Activated CD8-positive, alpha-beta memory T cell treated with anti-CD3 and anti-CD28 coated beads, Interleukin-2, amount 10 ng/mL, durations not matched to agents 7 days and 5 days (primary cell): ENCODE measurements at regions not wholly inside any gene's neighbourhood (a gene's known extent, or its start where the extent isn't known, plus 50 kb on each side); places are given as distances from the start of the nearest gene placed in this dataset.

Source experiments
- ATAC-seq: fragments of 150-1000 bp; cut with Tn5 transposase; one replicate; pipeline ENCODE4 v1.10.0; 2021; ENCODE audit warnings: moderate library complexity
- CTCF ChIA-PET: fragments of 350-600 bp; sonication (Branson Sonifier 250); formaldehyde crosslinking; loops from one replicate; lab custom pipeline; 2021; ENCODE audit warnings: antibody characterized with exemption; lab: Charles Lee
- DNase-seq: peaks from one replicate; pipeline ENCODE4 v3.0.0-alpha.2; 2020
- H3K27ac Mint-ChIP-seq: one replicate; pipeline ENCODE4 v1.8.0; 2021; ENCODE audit warnings: mild to moderate bottlenecking, mixed read lengths
- H3K27me3 Mint-ChIP-seq: one replicate; pipeline ENCODE4 v1.8.0; 2021; ENCODE audit warnings: mixed read lengths
- H3K36me3 Mint-ChIP-seq: one replicate; pipeline ENCODE4 v1.8.0; 2021; ENCODE audit warnings: mild to moderate bottlenecking, mixed read lengths
- H3K4me1 Mint-ChIP-seq: one replicate; pipeline ENCODE4 v1.8.0; 2021; ENCODE audit warnings: mixed read lengths
- H3K4me3 Mint-ChIP-seq: one replicate; pipeline ENCODE4 v1.8.0; 2021; ENCODE audit warnings: mild to moderate bottlenecking, moderate library complexity, mixed read lengths
- H3K9me3 Mint-ChIP-seq: one replicate; pipeline ENCODE4 v1.8.0; 2022; ENCODE audit warnings: low read depth, mixed read lengths

- DNase-seq (no peak), ATAC-seq (no peak)
- Mint-ChIP-seq H3K9me3 (peaks cover 4% of the 10 kb centered on the region), H3K27ac (no peak overlapping the region), H3K4me3 (no peak overlapping the region), H3K27me3 (no peaks in the 10 kb centered on the region), H3K36me3 (no peaks in the 10 kb centered on the region), H3K4me1 (no peaks in the 10 kb centered on the region)
- CTCF ChIA-PET, result no interaction called here
These were observed 322.1 kb downstream of the BLID start for GRCh38 chr11:121793916-121794315.

GRCh38 chr11:121793291-121793690, 322.7 kb downstream of the BLID start:
- Mint-ChIP-seq H3K27me3 (no peaks in the 10 kb centered on the region), H3K9me3 (peaks cover 1% of the 10 kb centered on the region), H3K4me1 (no peaks in the 10 kb centered on the region), H3K36me3 (no peaks in the 10 kb centered on the region), H3K4me3 (no peak overlapping the region), H3K27ac (no peak overlapping the region)
- CTCF ChIA-PET, result no interaction called here
- no peak for ATAC-seq
- no peak for DNase-seq

GRCh38 chr11:121792185-121792584, 323.8 kb downstream of the BLID start:
- no peaks in the 10 kb centered on the region for H3K4me1 Mint-ChIP-seq
- H3K27ac Mint-ChIP-seq, result no peak overlapping the region
- no peak overlapping the region for H3K4me3 Mint-ChIP-seq
- ATAC-seq, result no peak
- H3K9me3 Mint-ChIP-seq, result no peaks in the 10 kb centered on the region
- no peaks in the 10 kb centered on the region for H3K27me3 Mint-ChIP-seq
- CTCF ChIA-PET, result no interaction called here
- no peaks in the 10 kb centered on the region for H3K36me3 Mint-ChIP-seq
- no peak for DNase-seq

- no peaks in the 10 kb centered on the region for H3K27me3 Mint-ChIP-seq
- H3K4me3 Mint-ChIP-seq, result no peak overlapping the region
- no peaks in the 10 kb centered on the region for H3K36me3 Mint-ChIP-seq
- no peaks in the 10 kb centered on the region for H3K4me1 Mint-ChIP-seq
- H3K9me3 Mint-ChIP-seq, result peaks cover 4% of the 10 kb centered on the region
- H3K27ac Mint-ChIP-seq, result no peak overlapping the region
- DNase-seq, result no peak
- CTCF ChIA-PET, result no interaction called here
- ATAC-seq, result no peak
These were observed 325.6 kb downstream of the BLID start for GRCh38 chr11:121790430-121790829.

GRCh38 chr11:121780971-121781370, 328.2 kb upstream of the SORL1-AS1 start:
- no peaks in the 10 kb centered on the region for H3K27me3 Mint-ChIP-seq
- H3K4me3 Mint-ChIP-seq, result no peak overlapping the region
- no peak overlapping the region for H3K27ac Mint-ChIP-seq
- no peak for DNase-seq
- ATAC-seq, result no peak
- no peaks in the 10 kb centered on the region for H3K4me1 Mint-ChIP-seq
- H3K36me3 Mint-ChIP-seq, result no peaks in the 10 kb centered on the region
- CTCF ChIA-PET, result no interaction called here
- H3K9me3 Mint-ChIP-seq, result peaks cover 2% of the 10 kb centered on the region

GRCh38 chr11:121777056-121777455, 324.3 kb upstream of the SORL1-AS1 start:
- CTCF ChIA-PET, result no interaction called here
- ATAC-seq, result no peak
- Mint-ChIP-seq H3K36me3 (no peaks in the 10 kb centered on the region), H3K27ac (no peak overlapping the region), H3K27me3 (no peaks in the 10 kb centered on the region), H3K9me3 (no peaks in the 10 kb centered on the region), H3K4me3 (no peak overlapping the region), H3K4me1 (no peaks in the 10 kb centered on the region)
- DNase-seq, result no peak

- no peaks in the 10 kb centered on the region for H3K27me3 Mint-ChIP-seq
- H3K4me1 Mint-ChIP-seq, result no peaks in the 10 kb centered on the region
- H3K9me3 Mint-ChIP-seq, result no peaks in the 10 kb centered on the region
- CTCF ChIA-PET, result no interaction called here
- no peak overlapping the region for H3K4me3 Mint-ChIP-seq
- ATAC-seq, result no peak
- no peak overlapping the region for H3K27ac Mint-ChIP-seq
- no peak for DNase-seq
- H3K36me3 Mint-ChIP-seq, result no peaks in the 10 kb centered on the region
These were observed 322.5 kb upstream of the SORL1-AS1 start for GRCh38 chr11:121775276-121775675.

- Mint-ChIP-seq H3K9me3 (no peaks in the 10 kb centered on the region), H3K4me3 (no peak overlapping the region), H3K27ac (no peak overlapping the region), H3K27me3 (no peaks in the 10 kb centered on the region), H3K36me3 (no peaks in the 10 kb centered on the region), H3K4me1 (no peaks in the 10 kb centered on the region)
- no peak for DNase-seq
- CTCF ChIA-PET, result no interaction called here
- ATAC-seq, result no peak
These were observed 320.3 kb upstream of the SORL1-AS1 start for GRCh38 chr11:121773076-121773475.

GRCh38 chr11:121770939-121771595, 318.3 kb upstream of the SORL1-AS1 start:
- Mint-ChIP-seq H3K4me1 (no peaks in the 10 kb centered on the region), H3K27ac (no peak overlapping the region), H3K27me3 (no peaks in the 10 kb centered on the region), H3K4me3 (no peak overlapping the region), H3K9me3 (no peaks in the 10 kb centered on the region), H3K36me3 (no peaks in the 10 kb centered on the region)
- CTCF ChIA-PET, result no interaction called here
- DNase-seq, result no peak
- ATAC-seq, result no peak

- Mint-ChIP-seq H3K4me1 (no peaks in the 10 kb centered on the region), H3K27ac (no peak overlapping the region), H3K9me3 (no peaks in the 10 kb centered on the region), H3K27me3 (no peaks in the 10 kb centered on the region), H3K4me3 (no peak overlapping the region), H3K36me3 (no peaks in the 10 kb centered on the region)
- ATAC-seq (no peak), DNase-seq (no peak)
- CTCF ChIA-PET, result no interaction called here
These were observed 316.4 kb upstream of the SORL1-AS1 start for GRCh38 chr11:121769191-121769590.

GRCh38 chr11:121767433-121767832, 314.7 kb upstream of the SORL1-AS1 start:
- ATAC-seq, result no peak
- Mint-ChIP-seq H3K4me1 (no peaks in the 10 kb centered on the region), H3K27ac (no peak overlapping the region), H3K9me3 (no peaks in the 10 kb centered on the region), H3K4me3 (no peak overlapping the region), H3K36me3 (no peaks in the 10 kb centered on the region), H3K27me3 (no peaks in the 10 kb centered on the region)
- DNase-seq, result no peak
- CTCF ChIA-PET, result no interaction called here

- H3K27me3 Mint-ChIP-seq, result no peaks in the 10 kb centered on the region
- no peak overlapping the region for H3K4me3 Mint-ChIP-seq
- ATAC-seq (no peak), DNase-seq (no peak)
- H3K4me1 Mint-ChIP-seq, result no peaks in the 10 kb centered on the region
- no peaks in the 10 kb centered on the region for H3K9me3 Mint-ChIP-seq
- no peak overlapping the region for H3K27ac Mint-ChIP-seq
- CTCF ChIA-PET, result no interaction called here
- H3K36me3 Mint-ChIP-seq, result no peaks in the 10 kb centered on the region
These were observed 314.2 kb upstream of the SORL1-AS1 start for GRCh38 chr11:121766991-121767390.

GRCh38 chr11:121766166-121766565, 313.4 kb upstream of the SORL1-AS1 start:
- no peaks in the 10 kb centered on the region for H3K4me1 Mint-ChIP-seq
- H3K27ac Mint-ChIP-seq, result no peak overlapping the region
- no peak for DNase-seq
- CTCF ChIA-PET, result no interaction called here
- ATAC-seq, result no peak
- no peak overlapping the region for H3K4me3 Mint-ChIP-seq
- H3K36me3 Mint-ChIP-seq, result no peaks in the 10 kb centered on the region
- H3K27me3 Mint-ChIP-seq, result no peaks in the 10 kb centered on the region
- no peaks in the 10 kb centered on the region for H3K9me3 Mint-ChIP-seq

GRCh38 chr11:121763526-121763925, 310.8 kb upstream of the SORL1-AS1 start:
- no peak overlapping the region for H3K27ac Mint-ChIP-seq
- ATAC-seq (no peak), DNase-seq (no peak)
- H3K4me1 Mint-ChIP-seq, result no peaks in the 10 kb centered on the region
- no peaks in the 10 kb centered on the region for H3K36me3 Mint-ChIP-seq
- H3K27me3 Mint-ChIP-seq, result no peaks in the 10 kb centered on the region
- no peaks in the 10 kb centered on the region for H3K9me3 Mint-ChIP-seq
- CTCF ChIA-PET, result no interaction called here
- no peak overlapping the region for H3K4me3 Mint-ChIP-seq

- no peaks in the 10 kb centered on the region for H3K4me1 Mint-ChIP-seq
- H3K27me3 Mint-ChIP-seq, result no peaks in the 10 kb centered on the region
- DNase-seq (no peak), ATAC-seq (no peak)
- no peak overlapping the region for H3K27ac Mint-ChIP-seq
- H3K9me3 Mint-ChIP-seq, result no peaks in the 10 kb centered on the region
- H3K36me3 Mint-ChIP-seq, result no peaks in the 10 kb centered on the region
- no peak overlapping the region for H3K4me3 Mint-ChIP-seq
- CTCF ChIA-PET, result no interaction called here
These were observed 310.1 kb upstream of the SORL1-AS1 start for GRCh38 chr11:121762820-121763219.
